ENCODE measurements at regions not wholly inside any gene's neighbourhood (a gene's known extent, or its start where the extent isn't known, plus 50 kb on each side); places are given as distances from the start of the nearest gene placed in this dataset.

DNA sequence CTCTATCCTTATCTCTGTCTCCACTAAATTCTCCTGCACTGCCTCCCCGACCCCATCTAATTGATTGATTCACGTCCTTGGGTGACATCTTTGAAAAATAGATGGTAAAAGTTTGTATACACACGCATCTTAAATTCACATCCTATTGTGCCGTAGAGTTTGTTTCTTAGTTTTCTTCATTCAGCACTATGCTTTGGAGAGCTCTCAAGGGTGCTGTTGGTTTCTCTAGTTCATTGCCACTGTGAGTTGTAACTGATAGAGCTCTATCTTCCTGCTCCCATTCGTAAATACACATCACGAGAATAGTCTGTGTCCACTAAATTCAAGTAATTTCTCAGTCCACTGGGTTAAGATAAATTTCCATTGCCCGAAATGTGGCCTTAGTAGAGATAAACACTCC lies 1537.4 kb downstream of the AACS start:
- Mint-ChIP-seq H3K4me3 (no peak overlapping the region), H3K4me1 (no peaks in the 10 kb centered on the region), H3K27ac (no peak overlapping the region), H3K36me3 (peaks cover 75% of the 10 kb centered on the region), H3K27me3 (ENCODE audit: low read depth) (no peaks in the 10 kb centered on the region; the same call in none of the 2 replicates), H3K9me3 (peaks cover 81% of the 10 kb centered on the region)
- TF ChIP-seq SP1 (CRISPR knock-in tag; conservative IDR thresholded peaks at IDR 0.05) (no peak), JAZF1 (CRISPR knock-in tag; IDR thresholded peaks at IDR 0.05) (no peak), IRF1 (CRISPR knock-in tag; IDR thresholded peaks at IDR 0.05) (no peak), STAT6 (CRISPR knock-in tag; conservative IDR thresholded peaks at IDR 0.05; ENCODE audit: low read depth) (no peak)
- DNase-seq (ENCODE audit: low spot score): no peak
- ChIA-PET CTCF (no interaction called here), POLR2A (no interaction called here)
- ATAC-seq: no peak

DNA sequence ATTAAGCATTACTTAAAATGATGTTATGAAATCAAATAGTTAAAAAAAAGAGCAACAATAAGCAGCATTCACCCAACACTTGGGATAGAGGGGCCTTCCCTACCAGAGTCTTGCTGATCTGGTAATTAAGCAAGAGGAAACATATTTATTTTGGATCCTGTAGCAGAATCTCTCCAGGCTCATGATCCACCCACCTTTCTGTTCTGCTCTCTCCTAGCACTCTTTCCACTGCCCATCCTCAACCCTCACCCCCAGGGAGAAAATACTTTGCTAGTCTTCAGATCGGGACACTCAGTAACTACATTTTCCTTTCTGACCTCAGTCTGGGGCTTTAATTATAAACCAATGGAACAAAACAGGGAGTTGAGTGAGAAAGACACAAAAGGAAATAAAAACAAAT lies 1541.9 kb downstream of the AACS start:
- CTCF ChIA-PET: no interaction called here
- Mint-ChIP-seq H3K36me3 (peaks cover 59% of the 10 kb centered on the region), H3K27ac (no peak overlapping the region), H3K4me1 (no peaks in the 10 kb centered on the region), H3K27me3 (ENCODE audit: low read depth) (peaks cover 3% of the 10 kb centered on the region), H3K9me3 (peaks cover 78% of the 10 kb centered on the region), H3K4me3 (no peak overlapping the region)
- ATAC-seq (no peak), DNase-seq (ENCODE audit: low spot score) (no peak)
- POLR2A ChIA-PET: no interaction called here
- TF ChIP-seq JAZF1 (CRISPR knock-in tag; IDR thresholded peaks at IDR 0.05) (no peak), HMGXB4 (CRISPR knock-in tag; IDR thresholded peaks at IDR 0.05) (no peak), EMX1 (CRISPR knock-in tag; IDR thresholded peaks at IDR 0.05) (no peak), ERG (CRISPR knock-in tag; IDR thresholded peaks at IDR 0.05) (no peak), CBFB (CRISPR knock-in tag; IDR thresholded peaks at IDR 0.05; ENCODE audit: low read depth) (no peak), ZNF121 (CRISPR knock-in tag; IDR thresholded peaks at IDR 0.05) (no peak), FOXP4 (CRISPR knock-in tag; IDR thresholded peaks at IDR 0.05) (no peak), IRF1 (CRISPR knock-in tag; IDR thresholded peaks at IDR 0.05) (no peak), CREM (CRISPR knock-in tag; IDR thresholded peaks at IDR 0.05) (no peak), TCF7 (CRISPR knock-in tag; IDR thresholded peaks at IDR 0.05; ENCODE audit: low read depth) (no peak)
- TF ChIP-seq, protein P1, sequence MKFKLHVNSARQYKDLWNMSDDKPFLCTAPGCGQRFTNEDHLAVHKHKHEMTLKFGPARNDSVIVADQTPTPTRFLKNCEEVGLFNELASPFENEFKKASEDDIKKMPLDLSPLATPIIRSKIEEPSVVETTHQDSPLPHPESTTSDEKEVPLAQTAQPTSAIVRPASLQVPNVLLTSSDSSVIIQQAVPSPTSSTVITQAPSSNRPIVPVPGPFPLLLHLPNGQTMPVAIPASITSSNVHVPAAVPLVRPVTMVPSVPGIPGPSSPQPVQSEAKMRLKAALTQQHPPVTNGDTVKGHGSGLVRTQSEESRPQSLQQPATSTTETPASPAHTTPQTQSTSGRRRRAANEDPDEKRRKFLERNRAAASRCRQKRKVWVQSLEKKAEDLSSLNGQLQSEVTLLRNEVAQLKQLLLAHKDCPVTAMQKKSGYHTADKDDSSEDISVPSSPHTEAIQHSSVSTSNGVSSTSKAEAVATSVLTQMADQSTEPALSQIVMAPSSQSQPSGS (CRISPR knock-in tag; IDR thresholded peaks at IDR 0.05; ENCODE audit: borderline replicate concordance, low read depth): no peak
- TF ChIP-seq, protein P2, sequence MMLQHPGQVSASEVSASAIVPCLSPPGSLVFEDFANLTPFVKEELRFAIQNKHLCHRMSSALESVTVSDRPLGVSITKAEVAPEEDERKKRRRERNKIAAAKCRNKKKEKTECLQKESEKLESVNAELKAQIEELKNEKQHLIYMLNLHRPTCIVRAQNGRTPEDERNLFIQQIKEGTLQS (CRISPR knock-in tag; conservative IDR thresholded peaks at IDR 0.05): no peak
- TF ChIP-seq, protein P3, sequence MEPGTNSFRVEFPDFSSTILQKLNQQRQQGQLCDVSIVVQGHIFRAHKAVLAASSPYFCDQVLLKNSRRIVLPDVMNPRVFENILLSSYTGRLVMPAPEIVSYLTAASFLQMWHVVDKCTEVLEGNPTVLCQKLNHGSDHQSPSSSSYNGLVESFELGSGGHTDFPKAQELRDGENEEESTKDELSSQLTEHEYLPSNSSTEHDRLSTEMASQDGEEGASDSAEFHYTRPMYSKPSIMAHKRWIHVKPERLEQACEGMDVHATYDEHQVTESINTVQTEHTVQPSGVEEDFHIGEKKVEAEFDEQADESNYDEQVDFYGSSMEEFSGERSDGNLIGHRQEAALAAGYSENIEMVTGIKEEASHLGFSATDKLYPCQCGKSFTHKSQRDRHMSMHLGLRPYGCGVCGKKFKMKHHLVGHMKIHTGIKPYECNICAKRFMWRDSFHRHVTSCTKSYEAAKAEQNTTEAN (CRISPR knock-in tag; IDR thresholded peaks at IDR 0.05): no peak
- TF ChIP-seq, protein P4, sequence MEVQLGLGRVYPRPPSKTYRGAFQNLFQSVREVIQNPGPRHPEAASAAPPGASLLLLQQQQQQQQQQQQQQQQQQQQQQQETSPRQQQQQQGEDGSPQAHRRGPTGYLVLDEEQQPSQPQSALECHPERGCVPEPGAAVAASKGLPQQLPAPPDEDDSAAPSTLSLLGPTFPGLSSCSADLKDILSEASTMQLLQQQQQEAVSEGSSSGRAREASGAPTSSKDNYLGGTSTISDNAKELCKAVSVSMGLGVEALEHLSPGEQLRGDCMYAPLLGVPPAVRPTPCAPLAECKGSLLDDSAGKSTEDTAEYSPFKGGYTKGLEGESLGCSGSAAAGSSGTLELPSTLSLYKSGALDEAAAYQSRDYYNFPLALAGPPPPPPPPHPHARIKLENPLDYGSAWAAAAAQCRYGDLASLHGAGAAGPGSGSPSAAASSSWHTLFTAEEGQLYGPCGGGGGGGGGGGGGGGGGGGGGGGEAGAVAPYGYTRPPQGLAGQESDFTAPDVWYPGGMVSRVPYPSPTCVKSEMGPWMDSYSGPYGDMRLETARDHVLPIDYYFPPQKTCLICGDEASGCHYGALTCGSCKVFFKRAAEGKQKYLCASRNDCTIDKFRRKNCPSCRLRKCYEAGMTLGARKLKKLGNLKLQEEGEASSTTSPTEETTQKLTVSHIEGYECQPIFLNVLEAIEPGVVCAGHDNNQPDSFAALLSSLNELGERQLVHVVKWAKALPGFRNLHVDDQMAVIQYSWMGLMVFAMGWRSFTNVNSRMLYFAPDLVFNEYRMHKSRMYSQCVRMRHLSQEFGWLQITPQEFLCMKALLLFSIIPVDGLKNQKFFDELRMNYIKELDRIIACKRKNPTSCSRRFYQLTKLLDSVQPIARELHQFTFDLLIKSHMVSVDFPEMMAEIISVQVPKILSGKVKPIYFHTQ (CRISPR knock-in tag; IDR thresholded peaks at IDR 0.05): no peak
